GM18507 (cell line): ENCODE measurements at regions not wholly inside any gene's neighbourhood (a gene's known extent, or its start where the extent isn't known, plus 50 kb on each side); places are given as distances from the start of the nearest gene placed in this dataset.
A peak's percentile ranks its signal among the peaks of the same experiment; 100 is the strongest.
"Not testable (repeated sequence)": the region's sequence is repeated elsewhere in the genome, so short reads cannot be mapped to it uniquely, and the experiment has no call there.

ENCODE experiments used
- DNase-seq: peaks from one replicate; pipeline ENCODE4 v3.0.0; 2011; ENCODE audit warnings: low read depth; ENCODE audit not compliant: insufficient read length; ENCODE audit errors: extremely low spot score
- FAIRE-seq: peaks from 2 replicates; lab custom pipeline; 2011; peaks lifted over from hg19 to GRCh38; lab: Jason Lieb, UNC

GRCh38 chr18:54433368-54433767 lies 75.7 kb downstream of the C18orf54 start:
- no peak for FAIRE-seq
- no peak for DNase-seq

GRCh38 chr18:54433857-54434256 lies 76.2 kb downstream of the C18orf54 start:
- DNase-seq: no peak
- no peak for FAIRE-seq

GRCh38 chr18:54434453-54434852 lies 76.7 kb downstream of the C18orf54 start:
- DNase-seq (no peak), FAIRE-seq (no peak)

- no peak for DNase-seq
- no peak for FAIRE-seq
These were observed 78.8 kb downstream of the C18orf54 start for GRCh38 chr18:54436501-54436900.

GRCh38 chr18:54440292-54440691 lies 82.6 kb downstream of the C18orf54 start:
- no peak for FAIRE-seq
- no peak for DNase-seq

GRCh38 chr18:54444319-54444914 lies 86.7 kb downstream of the C18orf54 start:
- peak; percentile 14 for DNase-seq
- peak; percentile 67 for FAIRE-seq

GRCh38 chr18:54453996-54454395 lies 96.3 kb downstream of the C18orf54 start:
- FAIRE-seq: no peak
- DNase-seq: no peak

- no peak for FAIRE-seq
These were observed 107.8 kb downstream of the C18orf54 start for GRCh38 chr18:54465502-54465901.

GRCh38 chr18:54466248-54467005 lies 108.7 kb downstream of the C18orf54 start:
- DNase-seq (no peak), FAIRE-seq (no peak)

More at GRCh38 chr18:54465502-54465901, 107.8 kb downstream of the C18orf54 start:
- DNase-seq: no peak

GRCh38 chr18:54479365-54479764 lies 111.7 kb upstream of the DYNAP start:
- DNase-seq (no peak), FAIRE-seq (no peak)

- FAIRE-seq (no peak), DNase-seq (no peak)
These were observed 110.4 kb upstream of the DYNAP start for GRCh38 chr18:54480616-54481015.

GRCh38 chr18:54502451-54502850 lies 88.6 kb upstream of the DYNAP start:
- DNase-seq, FAIRE-seq: not testable (repeated sequence)

- no peak for FAIRE-seq
These were observed 87.7 kb upstream of the DYNAP start for GRCh38 chr18:54503131-54503894.

GRCh38 chr18:54506516-54507261 lies 84.4 kb upstream of the DYNAP start:
- no peak for FAIRE-seq
- DNase-seq: no peak

More at GRCh38 chr18:54503131-54503894, 87.7 kb upstream of the DYNAP start:
- no peak for DNase-seq

GRCh38 chr18:54509793-54510192 lies 81.3 kb upstream of the DYNAP start:
- no peak for DNase-seq
- FAIRE-seq: no peak

GRCh38 chr18:54515149-54515548 lies 75.9 kb upstream of the DYNAP start:
- FAIRE-seq (no peak), DNase-seq (no peak)

GRCh38 chr18:54517521-54517920 lies 73.5 kb upstream of the DYNAP start:
- DNase-seq: no peak
- FAIRE-seq: no peak

GRCh38 chr18:54521846-54522245 lies 69.2 kb upstream of the DYNAP start:
- FAIRE-seq: no peak
- DNase-seq: no peak

GRCh38 chr18:54528942-54529376 lies 62.1 kb upstream of the DYNAP start:
- no peak for DNase-seq
- FAIRE-seq: no peak

GRCh38 chr18:54529444-54529843 lies 61.6 kb upstream of the DYNAP start:
- FAIRE-seq (no peak), DNase-seq (no peak)
